ENCODE measurements at regions not wholly inside any gene's neighbourhood (a gene's known extent, or its start where the extent isn't known, plus 50 kb on each side); places are given as distances from the start of the nearest gene placed in this dataset.

GRCh38 chr18:54700580-54700979, 109.5 kb downstream of the DYNAP start (continued):
- TF ChIP-seq POLR2AphosphoS5 (IDR thresholded peaks at IDR 0.05; ENCODE audit: low read depth, low read length) (no peak), NANOG (IDR thresholded peaks at IDR 0.05; ENCODE audit: insufficient read depth, low read depth, low read length, poor library complexity, severe bottlenecking) (no peak), BRCA1 (IDR thresholded peaks at IDR 0.05; ENCODE audit: low read depth, low read length) (no peak), SP4 (IDR thresholded peaks at IDR 0.05; ENCODE audit: low read length) (no peak)
- TF ChIP-seq, protein P1, sequence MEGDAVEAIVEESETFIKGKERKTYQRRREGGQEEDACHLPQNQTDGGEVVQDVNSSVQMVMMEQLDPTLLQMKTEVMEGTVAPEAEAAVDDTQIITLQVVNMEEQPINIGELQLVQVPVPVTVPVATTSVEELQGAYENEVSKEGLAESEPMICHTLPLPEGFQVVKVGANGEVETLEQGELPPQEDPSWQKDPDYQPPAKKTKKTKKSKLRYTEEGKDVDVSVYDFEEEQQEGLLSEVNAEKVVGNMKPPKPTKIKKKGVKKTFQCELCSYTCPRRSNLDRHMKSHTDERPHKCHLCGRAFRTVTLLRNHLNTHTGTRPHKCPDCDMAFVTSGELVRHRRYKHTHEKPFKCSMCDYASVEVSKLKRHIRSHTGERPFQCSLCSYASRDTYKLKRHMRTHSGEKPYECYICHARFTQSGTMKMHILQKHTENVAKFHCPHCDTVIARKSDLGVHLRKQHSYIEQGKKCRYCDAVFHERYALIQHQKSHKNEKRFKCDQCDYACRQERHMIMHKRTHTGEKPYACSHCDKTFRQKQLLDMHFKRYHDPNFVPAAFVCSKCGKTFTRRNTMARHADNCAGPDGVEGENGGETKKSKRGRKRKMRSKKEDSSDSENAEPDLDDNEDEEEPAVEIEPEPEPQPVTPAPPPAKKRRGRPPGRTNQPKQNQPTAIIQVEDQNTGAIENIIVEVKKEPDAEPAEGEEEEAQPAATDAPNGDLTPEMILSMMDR (IDR thresholded peaks at IDR 0.05; ENCODE audit: control extremely low read depth in 1 of 3, insufficient read depth in 1 of 3, low read depth in 1 of 3, low read length in 3 of 3), result no peak

Measured in H1 (cell line).